ENCODE measurements at regions not wholly inside any gene's neighbourhood (a gene's known extent, or its start where the extent isn't known, plus 50 kb on each side); places are given as distances from the start of the nearest gene placed in this dataset.

GRCh38 chr1:55626326-55626725 is 411.2 kb upstream of the USP24 start:
- Histone ChIP-seq H3K4me3 (replicated peaks in 1 of 3; ENCODE audit: low read depth in 2 of 3, low read length in 3 of 3) (no peak overlapping the region), H3K4me2 (replicated peaks; ENCODE audit: extremely low read depth, low read length, poor library complexity, severe bottlenecking) (no peak overlapping the region), H3K4me1 (ENCODE audit: control insufficient read depth in 1 of 2, insufficient read depth in 2 of 2, low read length in 2 of 2) (no peaks in the 10 kb centered on the region), H3K9ac (ENCODE audit: insufficient read depth, low read length, poor library complexity, severe bottlenecking) (no peak overlapping the region), H3K79me2 (ENCODE audit: insufficient read depth, low read length) (no peaks in the 10 kb centered on the region), H3K9me3 (replicated peaks in 1 of 2; ENCODE audit: control insufficient read depth in 1 of 2, insufficient read depth in 1 of 2, low read length in 2 of 2) (peaks cover 0 to 6% of the 10 kb centered on the region in 2 donors), H4K20me1 (ENCODE audit: insufficient read depth, low read length) (no peaks in the 10 kb centered on the region), H3K27me3 (ENCODE audit: control insufficient read depth in 2 of 2, insufficient read depth in 2 of 2, low read length in 2 of 2) (no peaks in the 10 kb centered on the region), H3K36me3 (replicated peaks in 1 of 2; ENCODE audit: control insufficient read depth in 1 of 2, insufficient read depth in 2 of 2, low read length in 2 of 2) (no peaks in the 10 kb centered on the region), H3K27ac (ENCODE audit: low read depth in 1 of 2, low read length in 2 of 2) (no peak overlapping the region), H2AFZ (ENCODE audit: insufficient read depth, low read depth, low read length, poor library complexity, severe bottlenecking) (no peak overlapping the region)
- intact Hi-C loops (cut with micrococcal nuclease): no loop called here
- H3K27ac Mint-ChIP-seq: no peak overlapping the region
- H3K9me3 Mint-ChIP-seq: peaks cover 0 to 7% (median 3%) of the 10 kb centered on the region in 7 donors
- H3K4me3 Mint-ChIP-seq: no peak overlapping the region
- no peaks in the 10 kb centered on the region for H3K36me3 Mint-ChIP-seq
- no peaks in the 10 kb centered on the region for H3K4me1 Mint-ChIP-seq
- TF ChIP-seq CTCF (IDR thresholded peaks at IDR 0.05): no peak
- no peaks in the 10 kb centered on the region for H3K27me3 Mint-ChIP-seq (ENCODE audit: low read depth in 3 of 3)
- DNase-seq: no peak
- WGBS (ENCODE audit: insufficient coverage): no CpG with 5 or more reads among the region's 1 CpG

- Mint-ChIP-seq H3K36me3 (no peaks in the 10 kb centered on the region), H3K9me3 (peaks cover 2 to 7% (median 5%) of the 10 kb centered on the region in 7 donors), H3K27me3 (ENCODE audit: low read depth in 3 of 3) (no peaks in the 10 kb centered on the region), H3K27ac (no peak overlapping the region), H3K4me1 (no peaks in the 10 kb centered on the region), H3K4me3 (no peak overlapping the region)
- intact Hi-C loops (cut with micrococcal nuclease): no loop called here
- H3K9ac ChIP-seq (ENCODE audit: insufficient read depth, low read length, poor library complexity, severe bottlenecking): no peak overlapping the region
- no peak for TF ChIP-seq CTCF (IDR thresholded peaks at IDR 0.05)
- no peaks in the 10 kb centered on the region for H3K79me2 ChIP-seq (ENCODE audit: insufficient read depth, low read length)
- no peak overlapping the region for H3K4me2 ChIP-seq (replicated peaks; ENCODE audit: extremely low read depth, low read length, poor library complexity, severe bottlenecking)
- H3K27me3 ChIP-seq (ENCODE audit: control insufficient read depth in 2 of 2, insufficient read depth in 2 of 2, low read length in 2 of 2): no peaks in the 10 kb centered on the region
- H3K4me1 ChIP-seq (ENCODE audit: control insufficient read depth in 1 of 2, insufficient read depth in 2 of 2, low read length in 2 of 2): no peaks in the 10 kb centered on the region
- no peaks in the 10 kb centered on the region for H3K36me3 ChIP-seq (replicated peaks in 1 of 2; ENCODE audit: control insufficient read depth in 1 of 2, insufficient read depth in 2 of 2, low read length in 2 of 2)
- DNase-seq: no peak
- 92% methylated on average over 2 of the region's 3 CpGs for WGBS (ENCODE audit: insufficient coverage)
- no peak overlapping the region for H3K27ac ChIP-seq (ENCODE audit: low read depth in 1 of 2, low read length in 2 of 2)
- no peaks in the 10 kb centered on the region for H4K20me1 ChIP-seq (ENCODE audit: insufficient read depth, low read length)
- no peak overlapping the region for H3K4me3 ChIP-seq (replicated peaks in 1 of 3; ENCODE audit: low read depth in 2 of 3, low read length in 3 of 3)
- peaks cover 0 to 12% of the 10 kb centered on the region in 2 donors for H3K9me3 ChIP-seq (replicated peaks in 1 of 2; ENCODE audit: control insufficient read depth in 1 of 2, insufficient read depth in 1 of 2, low read length in 2 of 2)
- no peak overlapping the region for H2AFZ ChIP-seq (ENCODE audit: insufficient read depth, low read depth, low read length, poor library complexity, severe bottlenecking)
Measured at GRCh38 chr1:55624766-55625165, 409.6 kb upstream of the USP24 start.

All from CD14-positive monocyte (primary cell).